Astrocyte of the spinal cord (primary cell): ENCODE measurements at regions not wholly inside any gene's neighbourhood (a gene's known extent, or its start where the extent isn't known, plus 50 kb on each side); places are given as distances from the start of the nearest gene placed in this dataset.
A peak's percentile ranks its signal among the peaks of the same experiment; 100 is the strongest.

Experiments used
- DNase-seq: peaks from one replicate; pipeline ENCODE4 v3.0.0; 2011; ENCODE audit warnings: low read depth, low spot score
- H3K4me3 ChIP-seq: 2 replicates; pipeline ENCODE4 v1.5.1; 2011; ENCODE audit warnings: low read depth, mild to moderate bottlenecking, low read length, moderate library complexity
- in situ Hi-C: cut with HindIII; loops from 2 replicates; pipeline ENCODE4 v1.10.0; 2017; ENCODE audit warnings: low sequenced_read_pairs
- TF ChIP-seq, protein P1 (sequence below): IDR thresholded peaks from 2 replicates; pipeline ENCODE4 v1.5.1; 2012; ENCODE audit warnings: low read depth, mild to moderate bottlenecking, low read length, inconsistent platforms

DNA sequence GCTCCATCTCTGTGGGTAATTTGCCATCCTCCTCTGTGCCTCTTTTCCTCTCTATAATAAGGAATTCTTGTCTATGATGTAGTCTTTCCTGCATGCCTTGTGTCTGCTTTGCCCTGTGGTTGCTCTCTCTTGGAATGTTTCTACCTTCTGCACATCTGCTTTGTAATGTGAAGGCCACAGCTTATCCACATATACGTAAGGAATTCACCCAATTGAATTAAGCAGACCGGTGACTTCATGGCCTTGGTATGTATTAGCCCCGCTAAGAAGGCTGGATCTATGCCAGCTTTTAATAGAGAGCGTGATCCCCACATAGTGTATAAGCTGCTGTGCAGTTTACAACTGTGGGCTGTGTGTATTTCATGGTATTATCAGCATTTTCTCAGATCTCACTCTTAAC, 274.7 kb downstream of the RNF144A start:
- in situ Hi-C loops, result no loop called here
- DNase-seq, result peak; percentile 94
- TF ChIP-seq, protein P1, sequence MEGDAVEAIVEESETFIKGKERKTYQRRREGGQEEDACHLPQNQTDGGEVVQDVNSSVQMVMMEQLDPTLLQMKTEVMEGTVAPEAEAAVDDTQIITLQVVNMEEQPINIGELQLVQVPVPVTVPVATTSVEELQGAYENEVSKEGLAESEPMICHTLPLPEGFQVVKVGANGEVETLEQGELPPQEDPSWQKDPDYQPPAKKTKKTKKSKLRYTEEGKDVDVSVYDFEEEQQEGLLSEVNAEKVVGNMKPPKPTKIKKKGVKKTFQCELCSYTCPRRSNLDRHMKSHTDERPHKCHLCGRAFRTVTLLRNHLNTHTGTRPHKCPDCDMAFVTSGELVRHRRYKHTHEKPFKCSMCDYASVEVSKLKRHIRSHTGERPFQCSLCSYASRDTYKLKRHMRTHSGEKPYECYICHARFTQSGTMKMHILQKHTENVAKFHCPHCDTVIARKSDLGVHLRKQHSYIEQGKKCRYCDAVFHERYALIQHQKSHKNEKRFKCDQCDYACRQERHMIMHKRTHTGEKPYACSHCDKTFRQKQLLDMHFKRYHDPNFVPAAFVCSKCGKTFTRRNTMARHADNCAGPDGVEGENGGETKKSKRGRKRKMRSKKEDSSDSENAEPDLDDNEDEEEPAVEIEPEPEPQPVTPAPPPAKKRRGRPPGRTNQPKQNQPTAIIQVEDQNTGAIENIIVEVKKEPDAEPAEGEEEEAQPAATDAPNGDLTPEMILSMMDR, result no peak

DNA sequence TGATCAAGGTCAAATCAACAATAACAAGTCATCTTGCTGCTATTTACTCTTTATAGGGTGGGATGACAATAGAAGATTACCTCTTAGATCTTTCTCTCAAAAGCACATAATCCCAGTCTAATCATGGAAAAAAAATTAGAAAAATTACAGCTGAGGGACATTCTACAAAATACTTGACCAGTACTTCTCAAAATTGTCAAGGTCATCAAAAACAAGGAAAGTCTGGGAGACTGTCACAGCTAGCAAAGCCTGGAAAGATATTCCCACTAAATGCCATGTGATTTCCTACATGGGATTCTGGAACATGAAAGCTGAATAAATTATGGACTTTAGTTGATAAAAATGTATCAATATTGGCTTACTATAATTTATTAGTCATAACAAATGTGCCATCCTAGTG, 276.2 kb downstream of the RNF144A start:
- DNase-seq, result no peak
- TF ChIP-seq, protein P1, result no peak
- in situ Hi-C loops, result no loop called here
- no peak overlapping the region for H3K4me3 ChIP-seq

More for the DNA sequence above, 274.7 kb downstream of the RNF144A start:
- no peak overlapping the region for H3K4me3 ChIP-seq

DNA sequence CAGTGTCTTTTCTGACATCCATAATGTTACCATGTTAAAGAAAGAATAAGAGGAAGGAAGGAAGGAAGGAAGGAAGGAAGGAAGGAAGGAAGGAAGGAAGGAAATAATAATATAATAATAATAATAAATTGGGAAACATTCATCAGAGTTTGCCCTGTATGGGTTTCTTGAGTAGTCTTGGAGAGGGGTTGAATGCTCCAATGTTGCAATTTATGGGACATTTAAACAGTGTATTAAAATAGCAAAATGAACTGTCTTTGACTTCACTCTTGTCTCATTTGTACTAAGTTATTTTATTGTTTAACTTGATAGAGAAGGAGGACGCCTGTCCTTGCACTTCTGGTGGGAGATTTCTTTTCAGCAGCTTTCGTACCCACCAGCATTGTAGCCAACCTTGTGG, 277.7 kb downstream of the RNF144A start:
- TF ChIP-seq, protein P1, result no peak
- H3K4me3 ChIP-seq, result no peak overlapping the region
- in situ Hi-C loops, result no loop called here
- no peak for DNase-seq

DNA sequence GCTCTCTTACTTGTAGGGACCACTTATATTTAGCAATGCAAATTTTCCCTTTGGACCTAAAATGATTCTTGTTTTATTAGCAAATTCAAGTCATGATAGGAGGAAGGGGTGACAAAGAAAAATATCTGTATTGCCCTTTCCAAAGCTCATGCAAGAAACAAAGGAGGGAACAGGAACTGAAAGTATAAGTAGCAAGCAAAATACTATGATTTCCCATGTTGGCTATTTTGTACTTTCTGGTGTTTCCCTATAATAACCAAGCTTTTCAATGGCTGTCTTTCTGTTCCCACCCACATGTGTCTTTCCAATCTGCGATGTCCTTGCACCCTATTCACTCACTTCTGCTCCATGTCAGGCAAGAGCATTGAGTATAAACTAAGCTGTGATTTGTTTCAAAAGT, 279.7 kb downstream of the RNF144A start:
- DNase-seq, result no peak
- TF ChIP-seq, protein P1, result no peak
- no peak overlapping the region for H3K4me3 ChIP-seq
- in situ Hi-C loops, result no loop called here

DNA sequence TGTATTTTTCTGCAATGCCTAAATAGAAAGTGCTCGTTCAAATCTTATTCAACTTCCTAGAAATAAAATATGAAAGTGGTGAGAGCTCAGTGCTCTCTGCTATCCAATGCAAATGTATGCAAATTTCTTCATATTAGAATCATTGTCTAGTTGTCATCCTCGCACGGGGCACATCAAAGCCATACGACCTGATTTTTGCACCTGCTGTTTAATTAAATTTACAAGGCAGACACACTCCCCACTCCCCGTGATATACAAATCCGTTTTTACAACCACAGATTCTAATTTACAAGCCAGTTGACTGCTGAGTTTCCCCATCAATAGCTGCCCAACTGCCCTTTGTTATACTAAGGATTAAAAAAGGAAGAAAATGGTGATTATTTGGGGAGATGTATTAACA, 284.6 kb downstream of the RNF144A start:
- in situ Hi-C loops, result no loop called here
- TF ChIP-seq, protein P1, result no peak
- no peak for DNase-seq
- no peak overlapping the region for H3K4me3 ChIP-seq

DNA sequence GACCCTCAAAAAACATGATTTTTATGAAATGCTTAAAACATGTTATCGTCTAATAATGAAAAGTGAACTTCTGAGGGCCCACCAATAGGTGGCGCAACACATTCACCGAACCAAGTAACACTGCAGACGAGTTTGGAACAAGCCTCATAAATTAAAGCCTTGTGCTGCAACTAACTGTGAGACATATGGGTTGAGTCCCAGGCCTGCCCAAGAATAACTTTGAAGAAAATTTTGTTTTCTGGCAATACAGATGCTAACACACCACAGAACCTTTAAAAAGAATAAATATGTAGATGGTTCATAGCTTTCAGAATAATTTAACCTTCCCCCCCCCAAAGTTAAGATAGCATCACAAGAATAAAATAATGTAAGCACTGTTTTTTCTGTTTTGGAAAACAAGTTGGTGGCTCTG, 285.9 kb downstream of the RNF144A start:
- in situ Hi-C loops, result no loop called here
- TF ChIP-seq, protein P1, result peak; percentile 96
- no peak overlapping the region for H3K4me3 ChIP-seq
- peak; percentile 67 for DNase-seq
